GM12892 (cell line): ENCODE measurements at regions not wholly inside any gene's neighbourhood (a gene's known extent, or its start where the extent isn't known, plus 50 kb on each side); places are given as distances from the start of the nearest gene placed in this dataset.

Experiments used
- POLR2A ChIP-seq: IDR thresholded peaks from 2 replicates; pipeline ENCODE4 v1.6.1; 2011; ENCODE audit warnings: low read depth, low read length, control low read depth
- POLR2AphosphoS5 ChIP-seq: IDR thresholded peaks from 2 replicates; pipeline ENCODE4 v1.6.1; 2011; ENCODE audit warnings: low read depth, low read length, control low read depth
- TAF1 ChIP-seq: IDR thresholded peaks from 2 replicates; pipeline ENCODE4 v1.6.1; 2011; ENCODE audit warnings: low read depth, mild to moderate bottlenecking, control low read depth, low read length, borderline replicate concordance

DNA sequence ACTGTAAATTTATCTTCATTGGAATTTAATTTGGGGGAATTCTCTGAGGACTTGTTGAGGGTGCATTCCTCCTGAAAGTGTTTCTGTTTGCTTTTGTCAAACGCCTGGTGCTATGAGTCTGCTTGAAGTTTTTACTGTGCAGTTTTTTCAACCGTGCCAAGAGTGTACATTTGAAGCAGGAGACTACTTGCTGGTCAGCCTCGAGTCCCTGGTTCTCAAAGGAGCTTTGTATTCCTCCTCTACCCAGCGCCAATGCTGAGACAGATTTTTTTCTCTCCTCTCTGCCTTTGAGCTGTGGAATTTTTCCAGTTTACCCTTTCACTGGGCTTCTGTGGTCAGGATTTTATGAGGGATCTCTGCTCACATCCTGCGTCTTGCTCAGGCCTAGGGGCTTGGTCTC, 62.1 kb downstream of the NPY start:
- TF ChIP-seq POLR2AphosphoS5 (no peak), TAF1 (no peak), POLR2A (no peak)
